LNCaP clone FGC (cell line): ENCODE measurements at regions not wholly inside any gene's neighbourhood (a gene's known extent, or its start where the extent isn't known, plus 50 kb on each side); places are given as distances from the start of the nearest gene placed in this dataset.
A peak's percentile ranks its signal among the peaks of the same experiment; 100 is the strongest.
"Not testable (repeated sequence)": the region's sequence is repeated elsewhere in the genome, so short reads cannot be mapped to it uniquely, and the experiment has no call there.

Experiments used
- DNase-seq: peaks from one replicate; pipeline ENCODE4 v3.0.0-alpha.2; 2011; ENCODE audit warnings: low read depth
- H3K4me3 ChIP-seq: 2 replicates; pipeline ENCODE4 v1.5.1; 2011; ENCODE audit warnings: mild to moderate bottlenecking, low read depth, low read length, control low read depth
- CTCF ChIP-seq: IDR thresholded peaks from 2 replicates; pipeline ENCODE4 v1.5.1; 2012; ENCODE audit warnings: mild to moderate bottlenecking; ENCODE audit not compliant: control insufficient read depth, insufficient read depth; ENCODE audit errors: extremely low read depth

DNA sequence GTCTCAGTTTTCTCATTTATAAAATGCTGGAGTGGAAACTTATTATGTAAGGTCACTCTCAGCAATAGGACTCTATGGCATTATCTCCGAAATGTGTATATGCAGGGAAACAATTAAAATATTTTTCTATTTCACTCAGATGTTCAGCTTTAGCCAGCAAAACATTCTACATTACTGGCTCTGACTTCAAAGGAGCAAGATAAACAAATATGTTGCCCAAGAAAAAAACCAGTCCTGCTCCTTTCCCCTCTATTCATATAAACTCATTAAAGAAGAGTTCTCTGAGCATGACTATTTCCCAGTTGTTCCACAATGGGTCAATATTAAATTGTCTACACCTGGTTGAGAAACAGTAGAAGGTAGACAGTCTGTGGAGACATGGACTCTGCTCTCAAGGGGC is 155.0 kb downstream of the NPR3 start:
- no peak for TF ChIP-seq CTCF
- no peak overlapping the region for H3K4me3 ChIP-seq
- DNase-seq, result no peak

- DNase-seq, result no peak
- H3K4me3 ChIP-seq, result no peak overlapping the region
- no peak for TF ChIP-seq CTCF
Observed at GRCh38 chr5:32869216-32869615, 158.1 kb downstream of the NPR3 start.

DNA sequence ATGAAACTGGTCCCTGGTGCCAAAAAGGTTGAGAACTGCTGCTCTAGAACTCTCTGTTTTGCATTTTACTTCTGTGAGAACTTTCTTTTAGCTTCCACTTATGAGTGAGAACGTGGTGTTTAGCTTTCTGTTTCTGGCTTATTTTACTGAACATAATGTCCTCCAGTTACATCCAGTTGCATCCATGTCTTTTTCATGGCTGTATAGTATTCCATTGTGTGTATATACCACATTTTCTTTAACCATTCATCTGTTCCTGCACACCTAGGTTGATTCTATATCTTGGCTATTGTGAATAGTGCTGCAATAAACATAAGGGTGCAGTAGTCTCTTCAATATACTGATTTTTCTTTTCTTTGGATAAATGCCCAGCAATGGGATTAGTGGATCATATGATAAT is 165.7 kb downstream of the NPR3 start:
- DNase-seq, result no peak
- H3K4me3 ChIP-seq, result no peak overlapping the region
- TF ChIP-seq CTCF, result no peak

DNA sequence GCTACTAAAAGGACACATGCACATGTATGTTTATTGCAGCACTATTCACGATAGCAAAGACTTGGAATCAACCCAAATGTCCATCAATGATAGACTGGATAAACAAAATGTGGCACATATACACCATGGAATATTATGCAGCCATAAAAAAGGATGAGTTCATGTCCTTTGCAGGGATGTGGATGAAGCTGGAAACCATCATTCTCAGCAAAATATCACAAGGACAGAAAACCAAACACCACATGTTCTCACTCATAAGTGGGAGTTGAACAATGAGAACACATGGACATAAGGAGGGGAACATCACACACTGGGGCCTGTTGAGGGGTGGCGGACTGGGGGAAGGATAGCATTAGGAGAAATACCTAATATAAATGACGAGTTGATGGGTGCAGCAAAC is 168.2 kb downstream of the NPR3 start:
- DNase-seq, H3K4me3 ChIP-seq: not testable (repeated sequence)

DNA sequence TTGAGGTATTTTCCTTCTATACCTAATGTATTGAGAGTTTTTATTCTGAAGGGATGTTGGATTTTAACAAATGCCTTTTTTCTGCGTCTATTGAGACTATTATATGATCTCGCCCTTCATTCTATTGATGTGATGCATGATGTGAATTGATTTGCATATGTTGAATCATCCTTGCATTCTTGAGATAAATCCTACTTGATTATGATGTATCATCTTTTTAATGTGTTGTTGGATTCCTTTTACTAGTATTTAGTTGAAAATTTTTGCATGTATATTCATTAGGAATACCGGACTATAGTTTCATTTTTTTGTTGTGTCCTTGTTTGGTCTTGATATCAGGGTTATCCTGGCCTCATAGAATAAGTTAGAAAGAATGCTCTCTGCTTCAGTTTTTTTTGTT is 169.7 kb downstream of the NPR3 start:
- no peak for TF ChIP-seq CTCF
- H3K4me3 ChIP-seq, result no peak overlapping the region
- no peak for DNase-seq

DNA sequence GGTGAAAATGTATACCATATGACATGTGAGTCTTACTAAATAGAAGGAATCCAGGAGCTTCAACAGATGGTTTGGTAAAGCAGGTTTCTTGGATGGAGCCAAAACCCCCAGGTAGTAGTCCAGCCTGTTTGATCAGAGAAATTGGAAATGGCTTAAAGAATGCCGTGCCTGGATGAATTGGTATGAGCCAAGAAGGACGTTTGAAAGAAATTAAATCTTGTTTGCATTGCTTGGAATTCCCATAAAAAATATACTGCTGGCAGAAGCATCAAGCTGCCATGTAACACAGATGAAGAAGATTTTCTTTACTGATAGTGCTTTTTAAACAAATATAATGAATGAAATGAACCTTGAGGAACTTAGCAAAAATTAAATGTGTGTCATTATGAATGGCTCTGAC is 176.3 kb downstream of the NPR3 start:
- DNase-seq, result peak; percentile 98
- no peak overlapping the region for H3K4me3 ChIP-seq
- TF ChIP-seq CTCF, result no peak

DNA sequence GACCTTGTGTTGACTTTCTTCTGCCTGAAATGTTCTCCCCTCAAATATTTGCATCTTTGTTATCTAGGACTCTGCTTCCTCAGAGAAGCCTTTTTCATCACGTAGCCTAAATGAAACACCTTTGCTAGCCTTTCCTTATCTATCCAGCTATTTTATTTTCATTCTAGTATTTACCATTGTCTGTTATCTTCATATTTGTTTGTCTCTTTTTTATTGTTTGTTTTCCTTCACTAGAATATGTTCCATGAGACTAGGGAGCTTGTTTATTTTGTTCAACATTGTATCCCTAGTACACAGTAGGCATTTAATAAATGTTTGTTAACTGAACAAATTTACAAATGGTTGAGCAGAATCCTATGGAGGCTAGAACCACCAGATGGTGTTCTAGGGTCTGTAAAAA is 178.0 kb downstream of the NPR3 start:
- peak; percentile 74 for DNase-seq
- no peak overlapping the region for H3K4me3 ChIP-seq
- TF ChIP-seq CTCF, result no peak

DNA sequence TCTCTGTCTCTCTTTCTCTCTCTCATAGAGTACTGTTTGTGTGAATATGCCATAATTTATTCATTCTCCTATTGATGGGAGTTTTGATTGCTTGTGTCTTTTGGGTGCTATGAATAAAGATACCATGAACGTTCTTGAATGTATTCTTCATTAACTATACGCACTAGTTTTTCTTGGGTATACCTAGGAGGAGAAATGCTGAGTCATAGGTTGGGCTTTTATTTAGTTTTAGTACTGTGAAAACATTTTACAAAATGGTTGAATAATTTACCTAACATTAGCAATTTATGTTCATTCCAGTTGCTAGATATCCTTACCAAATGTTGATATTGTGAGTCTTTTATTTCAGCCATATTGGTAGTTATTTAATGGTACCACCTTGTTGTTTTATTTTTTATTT is 192.5 kb downstream of the NPR3 start:
- H3K4me3 ChIP-seq, result no peak overlapping the region
- TF ChIP-seq CTCF, result no peak
- no peak for DNase-seq
